Hepatocyte (in vitro differentiated cells): ENCODE measurements at regions not wholly inside any gene's neighbourhood (a gene's known extent, or its start where the extent isn't known, plus 50 kb on each side); places are given as distances from the start of the nearest gene placed in this dataset.
"Not testable (repeated sequence)": the region's sequence is repeated elsewhere in the genome, so short reads cannot be mapped to it uniquely, and the experiment has no call there.

Source experiments
- DNase-seq: peaks from one replicate; pipeline ENCODE4 v3.0.0-alpha.2; 2016; ENCODE audit warnings: low spot score
- H2AFZ ChIP-seq: fragments of 200-600 bp; sonication (generic); 2 replicates; pipeline ENCODE4 v1.6.0; 2016; ENCODE audit warnings: antibody characterized with exemption, mild to moderate bottlenecking
- H3K27ac ChIP-seq: fragments of 200-600 bp; sonication (generic); 2 replicates; pipeline ENCODE4 v1.5.1; 2016; ENCODE audit warnings: mild to moderate bottlenecking
- H3K27me3 ChIP-seq: fragments of 200-600 bp; sonication (generic); 2 replicates; pipeline ENCODE4 v1.6.1; 2016
- H3K36me3 ChIP-seq: fragments of 200-600 bp; sonication (generic); replicated peaks from 2 replicates; pipeline ENCODE4 v1.5.1; 2016; ENCODE audit warnings: low read depth; ENCODE audit not compliant: insufficient read depth
- H3K4me1 ChIP-seq: fragments of 200-600 bp; sonication (generic); 2 replicates; pipeline ENCODE4 v1.5.1; 2016; ENCODE audit warnings: mild to moderate bottlenecking, moderate library complexity; ENCODE audit not compliant: insufficient read depth
- H3K4me2 ChIP-seq: fragments of 200-600 bp; sonication (generic); 2 replicates; pipeline ENCODE4 v1.6.0; 2016
- H3K4me3 ChIP-seq: fragments of 200-600 bp; sonication (generic); 2 replicates; pipeline ENCODE4 v1.5.1; 2016; ENCODE audit warnings: mild to moderate bottlenecking
- H3K79me2 ChIP-seq: fragments of 200-600 bp; sonication (generic); 2 replicates; pipeline ENCODE4 v1.6.0; 2017; ENCODE audit warnings: mild to moderate bottlenecking
- H3K9me2 ChIP-seq: fragments of 200-600 bp; sonication (generic); replicated peaks from 2 replicates; pipeline ENCODE4 v1.6.0; 2017; ENCODE audit warnings: mild to moderate bottlenecking; ENCODE audit not compliant: insufficient read depth
- H3K9me3 ChIP-seq: fragments of 200-600 bp; sonication (generic); 2 replicates; pipeline ENCODE4 v1.5.1; 2016; ENCODE audit warnings: low read depth, mild to moderate bottlenecking
- H4K20me1 ChIP-seq: fragments of 200-600 bp; sonication (generic); 2 replicates; pipeline ENCODE4 v1.6.0; 2016; ENCODE audit warnings: mild to moderate bottlenecking; ENCODE audit not compliant: insufficient read depth, poor library complexity, severe bottlenecking
- EZH2 ChIP-seq: fragments of 200-600 bp; sonication (generic); IDR thresholded peaks from 2 replicates; pipeline ENCODE4 v1.6.1; 2016; ENCODE audit warnings: antibody characterized with exemption, mild to moderate bottlenecking, borderline replicate concordance
- EZH2phosphoT487 ChIP-seq: fragments of 200-600 bp; sonication (generic); IDR thresholded peaks from one replicate; pipeline ENCODE4 v1.6.1; 2018; ENCODE audit warnings: antibody characterized with exemption, mild to moderate bottlenecking, low read depth, moderate library complexity; ENCODE audit not compliant: unreplicated experiment, severe bottlenecking
- WGBS: methylation state at CpG from one replicate; pipeline ENCODE4 v1.1.6; 2016; ENCODE audit warnings: low lambda C conversion rate; ENCODE audit errors: missing lambda C conversion rate; 5-methylcytosine and 5-hydroxymethylcytosine counted together
- TF ChIP-seq, protein P1 (sequence below): fragments of 200-600 bp; sonication (generic); IDR thresholded peaks from 2 replicates; pipeline ENCODE4 v1.5.1; 2016; ENCODE audit warnings: antibody characterized with exemption, mild to moderate bottlenecking; ENCODE audit not compliant: poor library complexity

GRCh38 chr17:37859451-37859850, 64.8 kb upstream of the TBC1D3K start:
- Histone ChIP-seq H3K79me2 (no peaks in the 10 kb centered on the region), H3K27me3 (no peaks in the 10 kb centered on the region), H3K4me2 (no peak overlapping the region), H3K9me2 (no peaks in the 10 kb centered on the region), H3K36me3 (no peaks in the 10 kb centered on the region), H3K27ac (no peak overlapping the region), H2AFZ (no peak overlapping the region), H3K4me3 (no peak overlapping the region), H4K20me1 (no peaks in the 10 kb centered on the region), H3K9me3 (no peaks in the 10 kb centered on the region), H3K4me1 (no peaks in the 10 kb centered on the region)
- DNase-seq = no peak
- 100% methylated on average over 1 of the region's 1 CpG for WGBS
- TF ChIP-seq EZH2 = no peak
- TF ChIP-seq, protein P1, sequence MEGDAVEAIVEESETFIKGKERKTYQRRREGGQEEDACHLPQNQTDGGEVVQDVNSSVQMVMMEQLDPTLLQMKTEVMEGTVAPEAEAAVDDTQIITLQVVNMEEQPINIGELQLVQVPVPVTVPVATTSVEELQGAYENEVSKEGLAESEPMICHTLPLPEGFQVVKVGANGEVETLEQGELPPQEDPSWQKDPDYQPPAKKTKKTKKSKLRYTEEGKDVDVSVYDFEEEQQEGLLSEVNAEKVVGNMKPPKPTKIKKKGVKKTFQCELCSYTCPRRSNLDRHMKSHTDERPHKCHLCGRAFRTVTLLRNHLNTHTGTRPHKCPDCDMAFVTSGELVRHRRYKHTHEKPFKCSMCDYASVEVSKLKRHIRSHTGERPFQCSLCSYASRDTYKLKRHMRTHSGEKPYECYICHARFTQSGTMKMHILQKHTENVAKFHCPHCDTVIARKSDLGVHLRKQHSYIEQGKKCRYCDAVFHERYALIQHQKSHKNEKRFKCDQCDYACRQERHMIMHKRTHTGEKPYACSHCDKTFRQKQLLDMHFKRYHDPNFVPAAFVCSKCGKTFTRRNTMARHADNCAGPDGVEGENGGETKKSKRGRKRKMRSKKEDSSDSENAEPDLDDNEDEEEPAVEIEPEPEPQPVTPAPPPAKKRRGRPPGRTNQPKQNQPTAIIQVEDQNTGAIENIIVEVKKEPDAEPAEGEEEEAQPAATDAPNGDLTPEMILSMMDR = no peak
- no peak for TF ChIP-seq EZH2phosphoT487

DNA sequence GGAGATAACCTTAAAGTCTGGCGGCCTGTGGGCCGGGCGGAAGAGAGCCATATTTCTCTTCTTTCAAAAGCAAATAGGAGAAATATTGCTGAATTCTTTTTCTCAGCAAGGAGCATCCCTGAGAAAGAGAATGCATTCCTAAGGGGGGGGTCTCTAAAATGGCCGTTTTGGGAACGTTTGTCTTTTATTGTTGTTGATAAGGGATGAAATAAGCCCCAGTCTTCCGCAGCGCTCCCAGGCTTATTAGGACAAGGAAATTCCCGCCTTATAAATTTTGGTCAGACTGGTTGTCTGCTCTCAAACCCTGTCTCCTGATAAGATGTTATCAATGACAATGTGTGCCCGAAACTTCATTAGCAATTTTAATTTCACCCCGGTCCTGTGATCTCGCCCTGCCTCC, 65.8 kb upstream of the TBC1D3K start:
- WGBS = 88% methylated on average over 11 of the region's 11 CpGs
- DNase-seq, H3K9me3 ChIP-seq, H3K4me3 ChIP-seq, H4K20me1 ChIP-seq, H3K9me2 ChIP-seq, H3K79me2 ChIP-seq, H3K27ac ChIP-seq, H3K4me2 ChIP-seq, H2AFZ ChIP-seq, H3K27me3 ChIP-seq, H3K36me3 ChIP-seq, H3K4me1 ChIP-seq: not testable (repeated sequence)

DNA sequence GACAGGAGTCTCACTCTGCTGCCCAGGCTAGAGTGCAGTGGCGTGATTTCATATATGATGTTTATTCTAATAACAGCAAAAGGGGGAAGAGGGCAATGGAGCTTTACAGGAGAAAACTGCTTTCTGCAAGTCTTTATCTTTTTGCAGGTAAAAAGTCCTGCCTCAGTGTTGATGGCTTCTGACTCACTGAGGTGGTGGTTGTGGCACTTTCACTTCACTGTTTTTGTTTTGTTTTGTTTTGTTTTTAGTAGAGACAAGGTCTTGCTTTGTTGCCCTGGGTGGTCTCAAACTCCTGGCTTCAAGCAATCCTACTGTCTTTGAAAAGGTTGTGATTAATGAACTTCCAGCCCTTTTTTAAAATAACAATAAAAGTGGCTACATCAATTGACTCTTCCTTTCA, 68.0 kb upstream of the TBC1D3K start:
- H4K20me1 ChIP-seq = no peaks in the 10 kb centered on the region
- H3K9me3 ChIP-seq = no peaks in the 10 kb centered on the region
- H2AFZ ChIP-seq = no peak overlapping the region
- no peaks in the 10 kb centered on the region for H3K79me2 ChIP-seq
- WGBS = 93% methylated on average over 1 of the region's 1 CpG
- H3K27me3 ChIP-seq = no peaks in the 10 kb centered on the region
- no peak overlapping the region for H3K4me3 ChIP-seq
- no peak overlapping the region for H3K4me2 ChIP-seq
- H3K36me3 ChIP-seq = no peaks in the 10 kb centered on the region
- H3K9me2 ChIP-seq = no peaks in the 10 kb centered on the region
- TF ChIP-seq EZH2phosphoT487 (no peak), EZH2 (no peak)
- TF ChIP-seq, protein P1 = no peak
- no peaks in the 10 kb centered on the region for H3K4me1 ChIP-seq
- H3K27ac ChIP-seq = no peak overlapping the region
- no peak for DNase-seq

- Histone ChIP-seq H3K27me3 (no peaks in the 10 kb centered on the region), H2AFZ (no peak overlapping the region), H3K27ac (no peak overlapping the region), H3K9me2 (no peaks in the 10 kb centered on the region), H3K4me1 (no peaks in the 10 kb centered on the region), H3K9me3 (no peaks in the 10 kb centered on the region), H3K4me2 (no peak overlapping the region), H3K4me3 (no peak overlapping the region), H3K36me3 (no peaks in the 10 kb centered on the region), H3K79me2 (no peaks in the 10 kb centered on the region), H4K20me1 (no peaks in the 10 kb centered on the region)
- DNase-seq = no peak
- TF ChIP-seq, protein P1 = no peak
- no peak for TF ChIP-seq EZH2phosphoT487
- no peak for TF ChIP-seq EZH2
- 86% methylated on average over 3 of the region's 3 CpGs for WGBS
Observed at GRCh38 chr17:37849617-37849972, 74.6 kb upstream of the TBC1D3K start.
